ENCODE measurements at regions not wholly inside any gene's neighbourhood (a gene's known extent, or its start where the extent isn't known, plus 50 kb on each side); places are given as distances from the start of the nearest gene placed in this dataset.

DNA sequence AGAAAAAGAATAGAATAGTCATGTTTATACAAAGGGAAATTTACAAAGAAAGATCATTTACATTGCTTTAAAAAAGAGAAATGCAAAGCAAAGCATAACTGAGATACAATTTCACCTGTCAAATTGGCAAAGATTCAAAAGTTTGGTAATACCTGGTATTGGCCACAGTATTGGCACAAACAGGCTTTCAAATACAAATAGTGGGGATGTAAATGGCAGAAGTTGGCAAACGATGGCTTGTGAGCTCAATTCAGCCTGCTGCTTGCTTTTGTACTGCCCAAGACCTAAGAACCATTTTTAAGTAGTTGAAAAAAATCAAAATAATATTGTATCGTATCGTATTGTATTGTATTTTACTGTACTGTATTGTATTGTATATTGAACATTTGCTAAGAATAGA lies 194.5 kb upstream of the JAG1 start:
- no peak for DNase-seq

- DNase-seq, result no peak
These were observed 199.2 kb upstream of the JAG1 start for GRCh38 chr20:10873026-10873425.

DNA sequence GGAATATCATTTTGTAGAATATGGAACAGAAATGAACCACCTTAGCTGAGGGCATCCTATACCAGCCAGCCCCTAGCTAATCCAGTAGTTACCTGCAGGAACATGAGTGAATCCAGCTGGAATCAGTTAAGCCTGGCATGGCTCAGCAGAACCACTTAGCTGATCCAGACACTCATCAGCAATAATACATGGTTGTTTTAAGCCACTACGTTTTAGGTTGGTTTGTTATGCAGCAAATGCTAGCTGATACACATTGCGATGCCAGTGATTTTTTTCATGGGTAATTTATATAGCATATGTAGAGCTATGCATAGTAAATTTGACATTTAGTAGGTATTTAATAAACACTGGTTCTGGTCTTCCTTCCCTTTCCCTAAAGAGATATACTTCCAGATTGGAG lies 201.9 kb upstream of the JAG1 start:
- no peak for DNase-seq

DNA sequence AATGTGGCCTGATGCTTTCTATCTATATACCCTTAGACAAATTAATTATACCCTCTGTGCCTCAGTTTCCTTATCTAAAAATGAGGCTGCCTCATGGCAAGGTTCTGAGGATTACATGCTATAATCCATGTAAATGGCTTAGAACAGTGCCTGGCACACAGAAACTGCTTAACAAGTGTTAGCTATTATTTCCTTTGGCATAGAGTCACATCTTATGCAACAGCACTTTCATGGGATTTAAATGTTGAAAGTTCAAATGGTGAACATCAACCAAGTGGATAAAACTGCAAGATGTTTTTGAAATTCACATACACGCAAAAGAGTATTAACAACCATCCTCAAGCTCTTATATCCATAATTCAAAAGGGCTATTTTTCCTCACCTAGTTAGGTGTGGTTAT lies 202.8 kb upstream of the JAG1 start:
- DNase-seq, result no peak

DNA sequence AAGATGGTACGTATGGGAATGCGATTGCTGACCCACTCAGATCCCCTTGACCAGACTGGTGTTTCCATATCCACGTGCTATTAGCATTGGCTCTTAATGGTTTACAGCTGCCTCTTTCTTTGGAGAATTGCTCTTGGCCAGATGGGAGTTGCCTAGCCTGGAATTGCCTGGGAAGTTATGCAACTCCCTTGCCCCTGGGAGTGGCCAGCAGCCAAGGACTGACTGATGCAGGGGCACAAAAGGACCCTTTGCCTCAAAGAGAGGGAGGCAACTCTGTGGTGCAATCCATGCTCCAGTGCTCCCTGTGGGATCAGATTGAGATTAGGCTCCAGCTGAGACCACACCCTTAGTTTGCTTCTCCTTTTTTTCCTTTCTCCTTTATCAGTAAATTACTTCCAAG lies 203.5 kb upstream of the JAG1 start:
- no peak for DNase-seq

GRCh38 chr20:10883166-10883565 lies 209.4 kb upstream of the JAG1 start:
- DNase-seq, result no peak

DNA sequence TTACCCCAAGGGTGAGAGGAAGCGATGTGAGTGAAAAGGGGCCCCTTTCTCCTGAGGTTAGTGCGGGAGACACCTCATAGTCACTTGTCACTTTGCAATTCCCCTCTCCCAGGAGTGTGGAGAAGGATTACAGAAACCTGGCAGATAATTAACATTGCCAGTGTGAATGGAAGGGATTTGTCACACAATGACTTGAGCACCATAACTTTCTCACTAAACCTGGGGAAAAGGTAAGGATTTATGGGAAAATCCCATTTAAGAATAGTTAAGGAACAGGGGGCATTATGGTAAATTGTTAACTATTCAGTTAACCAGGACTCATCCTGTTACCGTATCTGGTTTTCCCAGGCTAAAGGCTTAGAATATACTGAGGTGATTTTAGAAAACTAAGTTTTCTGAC lies 219.5 kb upstream of the JAG1 start:
- DNase-seq, result no peak

DNA sequence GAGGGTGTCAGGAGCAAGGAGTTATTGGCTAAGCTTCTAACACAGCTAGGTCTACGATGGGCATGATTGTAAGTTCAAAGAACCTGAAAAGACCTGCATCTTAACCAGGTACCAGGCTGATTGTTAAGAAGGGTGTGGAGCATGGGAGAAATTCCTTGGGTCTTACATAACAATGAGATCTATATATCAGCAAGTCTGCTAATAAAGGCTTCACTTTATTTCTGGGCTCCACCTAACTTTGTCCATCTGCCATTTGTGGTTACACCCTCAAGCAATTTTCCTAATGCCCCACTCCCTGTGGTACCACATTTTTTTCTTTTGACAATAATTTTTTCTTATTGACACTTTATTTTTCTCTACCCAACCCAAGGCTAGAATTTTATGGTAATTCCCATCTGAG lies 223.5 kb upstream of the JAG1 start:
- no peak for DNase-seq

DNA sequence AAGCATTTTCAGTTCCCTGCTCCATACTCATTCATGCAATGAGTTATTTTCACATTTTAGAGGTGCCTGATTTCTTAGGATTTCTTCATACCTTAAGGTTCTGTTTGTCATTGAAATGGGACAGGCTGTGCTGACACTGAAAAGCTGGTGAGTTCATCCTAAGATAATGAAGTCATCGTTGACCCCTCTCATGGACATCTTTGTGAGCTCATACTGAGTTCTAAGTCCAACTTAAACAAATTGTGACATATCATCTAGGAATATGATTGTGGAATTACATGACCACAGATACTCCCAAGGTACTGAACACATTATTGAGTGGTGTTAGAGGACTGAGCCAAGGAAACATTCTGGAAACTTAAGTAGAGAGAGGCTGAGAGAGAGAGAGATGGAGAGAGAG lies 224.8 kb upstream of the JAG1 start:
- no peak for DNase-seq

DNA sequence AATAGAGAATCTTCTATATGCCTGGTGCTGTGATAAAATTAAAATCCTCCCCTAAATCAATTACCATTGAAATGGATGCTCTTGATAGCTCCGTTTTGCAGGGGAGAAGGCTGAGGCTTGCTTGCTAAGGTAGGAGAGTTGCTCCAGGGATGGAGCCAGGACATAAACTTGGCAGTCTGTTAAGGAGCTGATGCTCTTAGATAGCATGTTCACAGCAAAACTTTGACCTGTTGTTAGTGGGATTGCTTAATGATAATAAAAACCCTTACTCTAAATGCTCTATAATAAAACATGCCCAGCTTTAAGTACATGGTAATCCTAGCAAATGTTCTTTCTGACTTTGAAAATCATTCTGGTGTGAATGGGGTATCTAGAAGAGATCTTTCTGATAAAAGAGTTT lies 228.4 kb upstream of the JAG1 start:
- no peak for DNase-seq

GRCh38 chr20:10902576-10903282 lies 228.9 kb upstream of the JAG1 start:
- no peak for DNase-seq

GRCh38 chr20:10906834-10907233 lies 233.0 kb upstream of the JAG1 start:
- no peak for DNase-seq

DNA sequence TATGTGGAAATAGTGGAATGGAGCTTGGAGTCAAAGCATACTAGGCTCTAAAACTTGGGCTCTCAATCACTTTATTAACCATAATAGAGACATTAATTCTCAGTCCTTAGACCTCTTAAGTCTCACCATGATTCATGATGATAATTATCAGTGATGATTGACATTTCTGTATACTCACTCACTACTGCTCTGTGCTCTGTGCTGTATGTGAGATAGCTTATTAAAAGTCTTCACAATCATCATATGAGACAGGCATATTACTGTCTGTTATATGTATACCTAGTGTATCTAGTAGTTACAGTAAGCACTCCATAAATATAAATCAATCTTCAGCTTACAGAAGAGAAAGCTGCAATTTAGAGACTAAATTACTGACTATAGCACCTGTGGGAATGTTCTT lies 236.0 kb upstream of the JAG1 start:
- no peak for DNase-seq

DNA sequence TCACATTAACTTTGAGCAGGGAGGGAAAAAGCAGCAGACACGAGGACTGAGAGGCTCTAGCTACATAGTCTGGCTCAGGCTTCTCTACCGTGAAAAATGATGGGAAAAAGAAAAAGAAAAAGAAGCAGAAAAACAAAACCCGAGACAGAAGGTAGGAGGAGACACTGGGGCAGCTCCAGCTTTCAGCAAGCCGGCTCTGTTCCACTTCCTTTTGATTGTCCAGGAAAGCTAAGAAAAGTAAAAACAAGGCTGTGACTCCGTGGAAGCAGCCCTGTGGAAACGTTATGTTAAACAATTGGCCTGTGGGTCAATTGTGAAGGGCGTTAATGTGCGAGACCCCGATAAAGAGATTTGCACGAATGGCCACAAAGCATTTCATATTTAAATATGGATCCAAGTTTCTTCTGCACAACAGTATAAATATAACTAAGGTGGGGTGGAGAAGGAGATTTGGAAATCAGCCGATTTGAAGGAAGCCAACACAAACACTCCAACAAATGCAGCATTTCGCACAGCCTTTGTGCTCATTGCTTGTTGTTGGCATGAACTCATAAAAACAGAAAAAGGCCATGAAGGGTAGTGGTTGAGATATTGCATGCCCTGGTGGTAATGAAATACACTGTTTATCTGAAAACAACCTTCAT lies 236.9 kb upstream of the JAG1 start:
- DNase-seq, result no peak

DNA sequence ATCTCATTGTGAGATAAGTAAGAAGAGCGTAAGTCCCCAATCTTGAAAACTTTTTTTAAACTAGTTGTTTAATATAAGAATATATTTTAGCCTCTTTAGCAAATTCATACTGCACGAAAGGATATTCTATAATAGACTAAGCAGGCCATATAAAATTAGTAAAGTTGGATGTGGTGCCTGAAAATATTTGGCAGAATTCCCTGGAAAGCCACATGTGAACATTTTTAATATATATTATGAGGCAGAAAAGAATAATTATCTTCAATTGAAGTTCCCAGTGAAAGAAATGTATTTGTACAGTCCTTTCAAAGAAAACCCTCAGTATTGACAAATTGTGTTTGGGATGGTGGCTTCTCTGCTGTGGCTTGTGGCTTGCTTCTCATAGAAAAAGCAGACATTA lies 237.5 kb upstream of the JAG1 start:
- no peak for DNase-seq

DNA sequence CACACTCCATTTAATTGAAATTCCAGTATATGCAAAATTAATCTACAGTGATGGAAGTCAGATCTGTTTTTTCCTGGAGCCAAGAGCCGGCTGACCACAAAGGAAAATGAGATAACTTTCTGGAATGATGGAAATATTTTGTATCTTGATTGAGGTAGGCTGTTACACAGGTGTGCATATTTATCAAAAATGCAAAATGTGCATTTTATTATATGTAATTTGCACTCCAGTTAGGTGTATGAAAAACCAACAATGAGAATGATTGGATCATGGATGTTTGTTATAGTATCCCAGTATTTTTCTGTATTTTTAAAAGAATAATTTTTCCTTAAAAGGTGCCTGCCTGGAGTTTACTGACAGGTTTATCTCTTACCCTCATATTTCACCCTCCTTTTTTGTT lies 242.0 kb upstream of the JAG1 start:
- DNase-seq, result no peak

- no peak for DNase-seq
These were observed 242.5 kb upstream of the JAG1 start for GRCh38 chr20:10916312-10916711.

- DNase-seq, result no peak
These were observed 244.0 kb upstream of the JAG1 start for GRCh38 chr20:10917826-10918225.

- no peak for DNase-seq
These were observed 245.8 kb upstream of the JAG1 start for GRCh38 chr20:10919396-10920140.

DNA sequence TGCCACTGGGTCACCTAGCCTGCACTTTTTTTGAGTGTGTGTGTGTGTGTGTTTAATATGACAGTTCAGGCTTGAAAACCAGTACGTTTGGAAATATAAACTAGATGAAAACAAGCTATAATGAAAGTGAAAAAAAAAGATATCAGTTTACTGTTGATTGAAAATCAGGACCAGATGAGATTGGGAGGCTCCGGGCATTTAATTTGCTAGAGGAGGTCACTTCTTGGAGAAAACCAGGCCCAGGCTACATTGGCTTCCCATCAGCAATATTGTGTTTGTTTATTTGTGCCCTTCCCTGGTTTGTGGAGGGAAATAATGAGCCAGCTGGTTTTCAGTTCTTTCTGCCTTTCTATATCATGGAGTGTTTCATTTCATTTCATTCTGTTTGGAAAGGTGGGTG lies 246.6 kb upstream of the JAG1 start:
- DNase-seq, result no peak

GRCh38 chr20:10921491-10922010 lies 247.8 kb upstream of the JAG1 start:
- DNase-seq, result no peak

GRCh38 chr20:10922506-10922905 lies 248.7 kb upstream of the JAG1 start:
- DNase-seq, result no peak

- no peak for DNase-seq
These were observed 249.1 kb upstream of the JAG1 start for GRCh38 chr20:10922941-10923340.

DNA sequence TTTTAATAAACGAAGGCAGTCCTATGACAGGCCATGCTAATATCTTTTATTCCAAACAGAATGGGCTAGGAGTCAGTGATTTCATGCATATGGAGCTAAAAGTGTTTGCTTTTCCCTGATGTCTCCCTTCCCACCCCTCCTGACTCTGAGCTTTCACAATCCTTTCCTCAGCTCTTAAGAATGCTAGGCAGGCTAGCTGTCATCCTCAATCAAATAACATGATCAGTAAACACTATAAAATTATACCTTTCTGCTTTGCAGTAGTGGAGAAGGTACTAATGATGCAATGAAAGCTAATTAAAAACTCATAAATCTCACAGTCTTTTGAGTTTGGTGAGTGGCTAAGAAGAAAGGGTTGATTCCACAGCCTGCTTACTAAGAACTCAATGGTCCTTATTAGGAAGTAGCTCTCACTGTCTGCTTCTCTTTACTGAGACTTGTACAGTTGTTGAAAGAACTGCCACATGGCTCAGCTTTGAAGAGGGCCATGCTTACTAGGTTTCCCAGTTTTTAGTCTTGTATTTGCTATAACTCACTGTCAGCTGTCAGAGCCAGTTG lies 250.9 kb upstream of the JAG1 start:
- DNase-seq, result no peak
